ENCODE measurements at regions not wholly inside any gene's neighbourhood (a gene's known extent, or its start where the extent isn't known, plus 50 kb on each side); places are given as distances from the start of the nearest gene placed in this dataset.

DNA sequence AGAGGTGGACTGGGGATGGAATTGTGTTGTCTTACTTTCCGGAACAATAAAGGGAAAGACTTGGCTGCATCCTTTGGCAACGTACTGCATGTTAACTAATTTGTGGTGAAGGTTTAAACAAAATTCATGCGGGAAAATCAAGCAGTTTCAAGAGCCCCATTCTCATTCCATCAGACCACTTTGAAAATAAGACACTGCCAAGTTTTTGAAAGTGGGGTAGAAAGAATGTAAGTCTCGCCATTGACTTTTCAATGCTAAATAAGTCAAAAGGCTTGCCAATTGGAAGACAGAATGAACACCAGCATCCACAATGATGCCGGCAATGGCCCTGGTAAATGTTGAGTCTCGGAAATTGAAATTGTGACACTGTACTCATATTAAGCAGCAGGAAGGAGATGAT is 322.0 kb downstream of the RND3 start:
- peak in 1 of 2 donors; percentile 34 for DNase-seq

DNA sequence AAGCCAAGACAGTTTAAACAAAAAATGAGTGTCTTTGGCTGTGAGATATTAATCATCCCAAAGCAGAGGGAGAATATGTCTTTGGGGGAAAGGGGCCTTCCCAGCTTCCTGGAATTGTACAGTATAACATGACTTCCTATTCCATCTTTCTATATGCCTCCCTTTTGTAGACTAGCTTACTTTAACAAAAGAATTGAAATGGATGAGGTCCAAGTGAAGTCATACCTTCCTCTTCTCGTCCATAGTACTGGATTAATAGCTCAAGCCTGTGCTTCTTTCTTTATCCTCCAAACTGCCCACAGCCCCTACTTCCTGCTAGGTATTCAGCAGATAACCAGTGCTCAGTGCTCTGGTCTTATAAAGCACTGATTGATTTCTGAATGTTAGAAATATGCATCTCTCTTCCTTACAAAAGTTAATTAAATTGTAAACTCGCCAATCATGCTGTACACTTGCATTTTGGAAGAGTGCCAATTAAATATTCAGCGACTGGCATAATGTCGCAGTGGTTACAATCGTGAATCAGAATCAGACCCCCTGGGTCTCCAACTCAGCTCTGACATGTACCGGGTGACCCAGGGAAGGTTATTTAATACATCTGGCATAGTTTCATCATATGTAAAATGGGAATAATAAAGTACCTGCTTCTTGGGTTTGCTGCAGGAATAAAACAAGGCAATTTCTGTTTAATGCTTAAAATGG is 325.1 kb downstream of the RND3 start:
- no peak for DNase-seq

DNA sequence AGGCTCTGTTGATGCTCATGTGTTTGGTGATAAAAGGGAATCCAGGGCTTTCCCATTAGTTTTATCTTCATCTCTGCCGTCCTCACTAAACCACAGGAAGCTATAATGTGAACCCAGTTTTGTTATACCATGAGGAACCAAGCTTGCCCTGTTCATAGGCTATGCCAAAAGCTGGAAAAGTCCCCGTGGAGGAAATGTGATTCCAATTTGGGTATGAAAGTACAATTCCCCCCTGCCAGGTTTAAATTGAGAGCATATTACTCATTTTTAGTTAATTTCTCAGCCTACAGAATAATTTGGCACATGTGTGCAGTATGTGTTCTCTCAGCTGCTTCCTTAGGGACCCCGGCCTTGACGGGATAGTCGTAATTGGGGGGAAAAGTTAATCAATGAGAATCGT is 327.4 kb downstream of the RND3 start:
- no peak for DNase-seq

DNA sequence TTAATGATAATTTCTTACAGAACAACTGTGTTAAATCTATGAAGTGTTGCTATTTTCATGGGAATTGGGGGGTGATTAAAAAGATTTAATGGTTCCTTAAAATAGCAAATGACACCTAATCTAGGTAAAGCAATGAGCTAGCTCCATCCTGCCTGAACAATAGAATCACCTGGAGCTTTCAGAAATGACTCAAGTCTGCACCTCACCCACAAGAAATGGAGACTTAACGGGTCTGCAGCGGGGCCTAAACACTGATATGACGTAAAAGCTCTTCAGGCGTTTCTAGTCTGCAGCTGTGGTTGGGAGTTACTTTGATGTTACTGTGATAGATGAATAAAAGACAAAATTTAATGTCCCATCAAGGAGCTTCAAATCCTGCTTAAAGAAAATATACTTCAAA is 328.2 kb downstream of the RND3 start:
- DNase-seq: no peak

DNA sequence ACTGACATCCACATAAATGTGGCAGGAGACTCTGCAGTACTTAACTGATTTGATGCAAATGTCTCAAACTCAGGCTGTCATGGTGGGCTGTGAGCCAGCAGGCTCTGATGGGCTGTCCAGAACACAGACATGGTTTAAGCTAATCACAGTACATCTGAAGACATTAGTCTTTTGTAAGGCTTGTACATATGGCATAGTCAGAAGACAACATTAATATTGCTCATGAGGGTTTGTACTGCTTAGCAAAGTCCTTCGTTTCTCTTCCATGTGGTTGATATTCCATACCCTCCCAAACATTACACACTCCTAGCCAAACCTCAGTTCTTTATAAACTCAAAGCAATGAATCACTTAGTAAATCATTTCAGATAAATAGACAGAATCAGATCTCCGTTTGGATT is 330.6 kb downstream of the RND3 start:
- DNase-seq: no peak

DNA sequence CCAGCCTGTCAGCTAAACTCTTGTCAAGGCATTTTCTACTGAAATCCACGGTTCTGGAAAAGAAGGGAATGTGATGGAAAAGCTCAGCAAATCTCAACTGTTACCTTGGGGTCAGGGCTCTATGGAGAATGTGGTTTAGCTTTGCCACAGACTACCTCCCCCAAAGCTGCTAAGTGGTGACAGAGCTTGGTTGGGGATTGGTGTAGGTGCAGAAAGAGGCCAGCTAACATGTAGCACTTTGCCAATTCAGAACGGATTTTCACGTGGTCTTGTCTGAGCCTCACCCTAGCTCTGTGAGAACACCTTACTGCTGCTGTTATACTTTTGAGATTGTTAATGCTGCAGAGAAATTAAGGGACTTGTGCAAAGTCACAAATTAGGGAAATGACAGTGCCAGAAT is 331.1 kb downstream of the RND3 start:
- DNase-seq: no peak

DNA sequence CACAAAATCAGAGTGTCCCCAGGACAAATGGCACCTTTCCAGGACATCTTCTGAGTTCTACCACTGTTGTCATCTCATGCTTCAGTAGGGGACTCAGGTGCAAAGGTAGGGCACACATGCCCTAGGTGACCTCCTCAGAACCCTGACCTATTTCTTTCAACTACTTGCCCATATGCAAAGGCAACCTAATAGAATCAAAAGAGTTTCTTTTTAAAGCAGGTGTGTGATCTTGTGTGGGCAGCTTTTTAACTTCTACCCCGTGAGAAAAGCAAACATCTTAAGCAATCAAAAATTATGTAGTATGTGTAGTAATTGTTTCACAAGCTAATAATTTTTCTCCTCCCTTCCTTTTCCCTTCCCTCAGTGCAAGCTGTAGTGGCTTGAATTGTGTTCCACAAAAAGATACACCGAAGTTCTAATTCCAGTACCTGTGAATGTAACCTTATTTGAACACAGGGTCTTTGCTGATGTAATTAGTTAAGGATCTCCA is 333.1 kb downstream of the RND3 start:
- no peak for DNase-seq

DNA sequence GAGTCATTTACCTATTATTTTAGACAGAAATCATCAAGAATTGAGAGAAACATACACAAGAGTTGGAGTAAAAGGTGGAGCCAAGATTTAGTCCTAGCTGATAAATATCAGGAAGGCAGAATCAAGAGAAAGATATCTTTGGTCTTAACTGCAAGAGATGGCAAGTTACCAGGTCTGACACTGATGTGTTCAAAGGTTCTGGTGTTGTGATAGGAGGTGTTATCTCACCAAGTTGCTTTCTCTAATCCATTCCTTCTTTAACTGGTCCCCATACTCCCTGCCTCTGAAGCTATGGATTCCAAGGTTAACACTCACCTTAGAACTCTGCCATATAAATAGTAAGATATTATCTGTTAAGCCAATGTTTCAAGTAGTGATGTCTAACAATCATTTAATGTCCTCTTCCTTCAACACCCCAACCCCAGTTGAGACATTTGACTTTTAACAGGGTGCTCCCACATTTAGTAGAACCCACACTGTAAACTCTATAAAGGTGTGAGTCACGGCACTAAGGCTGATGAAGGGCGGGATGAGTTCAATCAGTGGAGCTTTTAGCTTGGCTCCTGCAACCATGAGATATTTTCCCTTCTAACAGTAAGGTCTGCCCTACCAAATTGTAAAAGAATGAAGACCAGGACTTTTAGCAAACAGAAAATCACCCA is 333.7 kb downstream of the RND3 start:
- DNase-seq: no peak

DNA sequence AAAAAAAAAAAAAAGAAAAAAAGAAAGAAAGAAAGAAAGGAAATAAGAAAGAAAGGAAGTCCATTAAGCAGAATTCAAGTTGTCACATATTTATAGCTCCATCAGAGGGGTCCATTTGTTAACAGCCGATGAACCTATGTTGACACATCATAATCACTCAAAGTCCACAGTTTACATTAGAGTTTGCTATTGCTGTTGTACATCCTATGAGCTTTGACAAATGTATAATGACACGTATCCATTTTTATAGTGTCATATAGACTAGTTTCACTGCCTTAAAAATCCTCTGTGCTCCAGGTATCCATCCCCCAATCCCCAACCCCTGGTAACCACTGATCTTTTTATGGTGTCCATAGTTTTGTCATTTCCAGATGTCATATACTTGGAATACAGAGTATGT is 335.2 kb downstream of the RND3 start:
- no peak for DNase-seq

DNA sequence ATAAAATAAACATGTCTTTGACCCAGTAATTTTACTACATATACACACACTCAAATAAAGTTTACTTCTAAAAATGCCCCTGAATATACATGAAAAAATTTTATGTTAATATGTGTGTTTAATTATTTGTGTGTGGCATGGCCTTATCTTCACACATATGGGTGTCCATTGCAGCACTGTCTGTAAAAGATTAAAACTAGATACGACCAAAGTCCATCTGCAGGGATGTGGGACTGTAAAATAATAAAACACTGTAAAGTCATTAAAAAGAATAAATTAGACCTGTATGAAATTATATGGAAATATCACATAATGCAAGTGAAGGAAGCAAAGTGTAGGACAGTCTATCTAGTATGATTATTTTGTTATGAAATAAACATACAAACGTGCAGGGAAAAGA is 337.3 kb downstream of the RND3 start:
- DNase-seq: no peak

DNA sequence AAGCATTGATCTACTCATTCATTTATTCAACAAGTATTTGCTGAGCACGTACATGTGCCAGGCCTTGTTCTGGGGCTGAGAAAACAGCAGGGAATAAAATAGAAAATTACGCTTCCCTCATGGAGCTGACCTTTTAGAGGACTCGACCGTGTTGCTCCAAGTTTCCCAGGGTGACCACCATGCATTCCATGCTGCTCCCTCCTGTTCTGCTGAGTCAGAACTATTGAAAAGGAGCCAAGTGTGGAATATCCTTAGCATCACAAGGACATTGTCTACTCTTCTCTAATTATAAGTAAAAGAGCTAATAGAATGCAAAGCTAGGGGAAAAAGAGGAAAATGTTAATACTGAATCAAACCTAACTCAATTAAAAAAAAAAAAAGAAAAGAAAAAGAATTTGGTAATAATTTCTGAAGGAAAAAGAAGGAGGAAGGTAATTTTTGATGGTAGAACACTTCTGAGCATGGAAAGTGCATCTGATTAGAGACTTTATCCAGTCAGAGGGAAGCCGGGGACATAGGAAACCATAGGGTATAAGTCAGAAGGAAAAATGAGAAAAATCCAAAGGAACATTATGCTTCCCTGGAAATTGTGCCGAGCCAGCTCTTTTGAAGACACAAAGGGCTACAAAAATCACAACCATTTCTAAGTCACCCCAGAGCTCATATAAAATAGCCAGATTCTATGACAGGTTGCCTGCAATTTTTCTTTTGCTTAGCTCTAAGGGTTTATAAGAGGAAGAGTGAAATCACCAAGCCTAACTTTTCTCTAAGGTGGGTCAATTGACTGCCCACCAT is 339.4 kb downstream of the RND3 start:
- DNase-seq: no peak

DNA sequence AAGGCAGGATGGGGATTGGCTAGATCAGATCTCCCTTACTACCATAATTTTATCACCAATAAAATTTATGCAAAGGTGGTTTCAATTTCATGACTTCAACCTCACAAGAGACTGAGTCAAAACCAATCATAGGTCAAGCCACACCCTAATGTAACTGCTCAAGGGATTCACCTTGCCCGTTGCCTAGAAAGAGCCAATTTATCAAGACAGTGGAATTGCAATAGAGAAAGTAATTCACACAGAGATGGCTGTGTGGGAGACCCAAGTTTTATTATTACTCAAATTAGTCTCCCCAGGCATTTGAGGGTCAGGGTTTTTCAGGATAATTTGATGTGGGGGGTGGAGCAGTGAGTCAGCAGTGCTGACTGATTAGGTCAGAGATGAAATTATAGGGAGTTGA is 340.6 kb downstream of the RND3 start:
- DNase-seq: no peak

DNA sequence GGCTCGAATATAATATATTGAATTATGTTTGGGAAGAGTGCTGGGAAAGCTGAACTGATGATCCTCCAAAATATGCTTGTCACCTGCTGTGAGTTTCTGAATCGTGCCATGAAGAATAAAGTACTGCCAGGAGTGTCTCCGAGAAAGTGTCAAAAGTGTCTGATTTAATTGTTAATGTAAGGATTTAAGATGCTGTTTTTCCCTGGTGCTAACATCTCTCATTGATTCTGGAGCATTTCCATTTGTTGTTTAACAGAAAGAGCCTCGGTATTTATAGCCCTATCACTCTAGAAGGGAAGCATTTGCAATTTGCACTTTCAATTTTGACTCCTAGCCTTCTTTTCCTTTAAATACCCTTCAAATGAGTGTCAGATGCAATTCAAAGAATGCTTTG is 342.2 kb downstream of the RND3 start:
- no peak for DNase-seq

DNA sequence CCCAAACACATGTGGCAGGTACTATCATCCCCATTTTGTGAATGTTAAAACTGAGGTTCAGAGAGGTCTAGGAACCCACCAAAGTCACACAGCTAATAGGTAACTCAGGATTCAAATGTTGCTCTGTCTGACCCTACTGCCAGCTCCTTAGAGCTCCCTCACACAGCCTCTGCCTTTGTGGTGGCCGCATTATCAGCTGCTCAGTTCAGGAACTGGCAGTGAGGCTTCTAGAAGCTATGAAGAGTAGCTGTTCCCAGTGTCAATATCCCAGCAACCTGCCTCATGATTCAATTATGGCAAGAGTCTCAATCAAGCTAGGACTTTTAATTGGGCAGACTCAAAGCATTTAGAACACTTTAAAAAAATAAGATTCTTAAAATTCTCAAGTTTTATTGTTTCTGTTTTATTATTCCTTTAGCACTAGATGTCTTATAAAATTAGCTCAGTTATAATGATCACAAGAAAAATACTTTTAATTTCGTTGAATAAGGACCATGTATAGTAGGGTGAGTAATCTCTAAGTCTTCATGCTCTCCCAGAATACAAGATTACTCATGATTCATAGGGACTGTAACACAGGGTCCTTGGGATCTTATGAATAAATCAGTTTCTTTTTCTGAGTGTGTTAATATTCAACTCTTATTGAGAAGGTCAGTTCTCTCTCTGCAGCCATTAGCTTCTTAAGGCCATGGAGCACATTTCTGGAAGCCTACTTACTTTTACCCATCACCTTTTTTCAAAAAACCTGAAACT is 342.7 kb downstream of the RND3 start:
- DNase-seq: no peak

DNA sequence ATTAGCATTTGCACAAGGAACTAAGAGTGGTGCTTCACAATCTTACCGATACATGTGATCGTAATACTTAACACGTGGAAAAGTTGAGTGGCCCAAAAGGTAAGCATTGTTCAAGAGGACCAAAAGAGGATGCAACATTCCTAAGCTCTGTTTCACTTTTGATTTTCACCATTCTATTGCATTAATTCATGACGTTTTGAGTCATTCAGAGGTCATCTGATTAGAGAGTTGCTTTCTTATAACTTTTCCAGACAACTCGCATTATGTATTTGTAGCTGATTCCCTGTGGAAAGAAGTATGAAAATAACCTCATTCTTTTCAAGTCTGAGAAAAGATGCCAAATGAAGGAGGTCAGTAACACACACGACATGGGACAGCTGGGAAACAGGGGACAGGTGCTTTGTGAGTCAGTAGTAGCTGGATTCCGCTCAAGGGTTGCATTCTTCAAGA is 344.4 kb downstream of the RND3 start:
- no peak for DNase-seq

DNA sequence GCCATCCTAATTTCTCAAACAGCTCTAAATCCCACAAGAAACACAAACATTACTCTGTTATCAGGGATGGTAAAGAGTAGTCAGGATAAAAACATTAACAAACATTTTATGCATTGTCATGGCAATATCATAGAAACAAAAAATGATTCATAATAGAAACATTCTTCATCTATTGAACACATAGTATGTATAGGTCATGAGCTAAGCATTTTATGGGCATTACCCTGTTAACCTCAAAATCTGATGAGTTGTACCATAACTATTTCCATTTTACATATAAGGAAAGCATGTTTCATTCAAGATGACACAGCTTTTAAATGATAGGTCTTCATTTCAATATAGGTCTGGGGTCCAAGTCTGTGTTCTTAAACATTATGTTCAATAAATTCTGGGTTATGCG is 344.9 kb downstream of the RND3 start:
- DNase-seq: no peak

DNA sequence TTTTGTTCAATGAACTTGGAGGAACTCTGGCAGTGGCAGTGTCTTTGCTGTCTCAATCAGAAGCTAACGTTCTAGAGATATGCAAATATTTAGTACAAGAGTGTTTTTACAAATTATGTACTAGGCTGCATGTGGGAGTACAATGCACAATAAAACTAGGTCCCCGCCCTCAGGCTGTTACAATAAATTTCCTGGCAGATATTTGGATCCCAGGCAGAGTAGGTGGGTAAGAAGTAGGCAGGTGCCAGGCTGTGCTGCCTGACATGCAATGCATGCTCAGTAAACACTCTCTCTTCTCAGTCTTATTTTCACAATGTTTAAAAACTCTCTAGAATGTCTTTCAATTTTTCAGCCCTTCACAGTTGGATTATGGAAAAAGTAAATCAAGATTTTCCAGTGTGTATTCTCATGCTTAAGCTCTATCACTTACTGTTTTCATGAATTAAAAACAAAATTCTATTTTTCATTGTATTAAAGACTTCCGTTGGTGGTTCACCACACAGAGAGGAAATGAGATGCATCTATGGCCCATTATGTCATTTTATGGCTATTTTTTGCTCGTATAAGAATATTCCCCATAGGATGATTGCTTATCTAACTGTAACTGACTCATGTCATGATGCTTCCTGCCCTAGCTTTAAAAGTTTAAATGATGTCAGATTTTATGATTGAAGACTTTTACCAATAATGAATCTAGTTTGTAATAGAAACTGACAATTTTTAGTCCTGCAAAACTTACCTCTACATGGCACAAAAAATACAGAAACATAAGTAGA is 346.1 kb downstream of the RND3 start:
- DNase-seq: no peak

DNA sequence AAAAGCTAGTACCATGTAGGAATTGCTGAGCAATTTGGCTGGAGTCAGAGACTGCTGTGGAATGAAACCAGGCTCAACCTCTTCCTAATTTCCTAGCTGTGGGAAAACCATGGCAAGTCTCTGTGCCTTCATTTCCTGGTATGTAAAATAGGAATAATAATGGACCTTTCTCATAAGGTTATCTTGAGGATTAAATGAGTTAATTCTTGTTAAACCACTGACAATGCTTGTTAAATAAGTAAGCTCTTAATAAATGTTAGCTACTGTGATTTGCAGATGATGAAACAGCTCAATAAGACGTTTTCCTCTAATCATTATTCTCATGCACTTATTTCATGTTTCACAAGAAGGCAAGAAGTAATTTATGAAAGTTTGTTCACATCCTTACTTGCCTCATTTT is 346.7 kb downstream of the RND3 start:
- no peak for DNase-seq

DNA sequence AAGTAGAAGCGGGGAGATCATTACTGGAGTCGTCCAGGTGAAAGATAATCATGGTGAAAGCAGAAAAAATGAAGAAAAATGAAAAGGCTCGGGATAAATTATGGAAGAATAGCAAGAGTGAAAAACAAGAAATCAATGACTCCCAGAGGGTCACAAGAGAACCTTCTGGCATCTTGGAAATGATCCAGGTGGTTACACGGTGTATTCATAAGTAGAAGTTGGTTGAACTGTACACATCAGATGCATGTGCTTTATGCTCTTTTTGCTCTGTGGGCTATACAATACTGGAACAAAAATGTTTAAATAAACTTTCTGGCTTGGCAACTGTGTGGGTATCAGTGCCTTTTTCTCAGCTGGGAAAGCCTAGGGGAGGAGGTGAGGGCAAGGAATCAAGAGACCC is 348.9 kb downstream of the RND3 start:
- DNase-seq: no peak

DNA sequence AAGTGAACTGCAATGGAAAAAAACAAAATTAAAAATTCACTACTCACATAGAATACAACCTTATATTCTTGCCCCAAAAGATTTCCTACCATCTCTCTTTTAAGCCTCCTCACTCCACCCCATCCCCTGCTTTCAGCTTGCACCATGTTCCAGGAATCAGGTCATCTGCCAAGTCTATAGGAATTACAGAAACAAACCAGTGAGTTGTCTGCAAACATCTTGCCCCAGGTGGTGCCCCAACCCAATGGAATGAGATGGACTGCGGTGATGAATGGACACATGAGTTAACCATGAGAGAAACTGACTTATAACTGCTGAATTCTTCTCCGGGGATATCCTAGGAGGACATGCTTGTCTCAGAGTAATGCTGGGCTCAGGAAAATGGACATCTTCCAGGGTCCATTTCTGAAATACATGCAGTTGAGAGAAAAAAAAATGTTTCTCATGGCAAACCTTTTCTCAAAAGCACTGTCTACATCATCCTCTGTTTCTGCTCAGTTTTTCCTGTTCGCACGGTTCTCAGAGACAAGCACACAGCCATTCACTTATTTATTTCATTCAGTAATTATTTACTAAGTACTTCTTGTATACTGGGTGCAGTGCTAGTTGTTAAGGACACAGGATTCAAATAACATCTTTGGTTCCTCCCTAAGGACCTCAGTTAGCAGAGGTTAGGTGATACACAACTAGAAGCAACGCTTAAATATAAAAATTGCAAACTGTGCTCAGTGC is 350.0 kb downstream of the RND3 start:
- no peak for DNase-seq

DNA sequence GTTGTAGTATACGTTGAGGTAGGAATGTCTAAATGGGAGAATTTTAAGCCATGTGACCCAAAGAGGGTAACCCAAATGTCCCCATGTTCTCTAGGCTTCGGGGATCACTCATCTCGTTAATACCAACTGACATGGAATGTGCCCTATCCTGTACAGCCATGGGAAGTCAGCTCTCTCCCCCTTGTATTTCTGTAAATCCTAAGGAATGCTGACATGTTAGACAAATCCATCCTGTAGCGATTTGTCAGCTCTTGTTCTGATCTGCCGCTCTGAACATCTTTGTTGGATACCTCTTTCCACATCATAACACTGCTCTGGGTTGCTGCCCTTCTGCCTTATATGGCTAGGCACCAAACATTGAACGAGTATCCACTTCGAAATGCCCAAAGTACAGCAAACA is 350.6 kb downstream of the RND3 start:
- DNase-seq: no peak
